Activated CD4-positive, alpha-beta T cell treated with anti-CD3 and anti-CD28 coated beads, Interleukin-2, amount 50 U/mL, for 48 hours (primary cell): ENCODE measurements at regions not wholly inside any gene's neighbourhood (a gene's known extent, or its start where the extent isn't known, plus 50 kb on each side); places are given as distances from the start of the nearest gene placed in this dataset.

Experiments used
- DNase-seq, 2 experiments: peaks; one replicate each; pipeline ENCODE4 v3.0.0-alpha.2; 2020

- DNase-seq: no peak
These were observed 101.9 kb downstream of the SLIT2 start for GRCh38 chr4:20353646-20354045.

GRCh38 chr4:20354120-20354519, 102.4 kb downstream of the SLIT2 start:
- no peak for DNase-seq

GRCh38 chr4:20356565-20356964, 104.9 kb downstream of the SLIT2 start:
- DNase-seq: no peak

GRCh38 chr4:20358110-20358509, 106.4 kb downstream of the SLIT2 start:
- DNase-seq: no peak

GRCh38 chr4:20359692-20360091, 108.0 kb downstream of the SLIT2 start:
- DNase-seq: no peak

- DNase-seq: no peak
These were observed 110.4 kb downstream of the SLIT2 start for GRCh38 chr4:20362148-20362547.

- no peak for DNase-seq
These were observed 113.3 kb downstream of the SLIT2 start for GRCh38 chr4:20364969-20365368.

- no peak for DNase-seq
These were observed 115.7 kb downstream of the SLIT2 start for GRCh38 chr4:20367446-20367845.

- DNase-seq: no peak
These were observed 117.2 kb downstream of the SLIT2 start for GRCh38 chr4:20368926-20369325.

- no peak for DNase-seq
These were observed 118.6 kb downstream of the SLIT2 start for GRCh38 chr4:20370274-20370673.

GRCh38 chr4:20376070-20376469, 124.4 kb downstream of the SLIT2 start:
- no peak for DNase-seq

- DNase-seq: no peak
These were observed 126.5 kb downstream of the SLIT2 start for GRCh38 chr4:20378181-20378580.

- DNase-seq: no peak
These were observed 129.3 kb downstream of the SLIT2 start for GRCh38 chr4:20381005-20381404.

- DNase-seq: no peak
These were observed 131.6 kb downstream of the SLIT2 start for GRCh38 chr4:20383283-20383682.

- no peak for DNase-seq
These were observed 132.3 kb downstream of the SLIT2 start for GRCh38 chr4:20383969-20384368.

GRCh38 chr4:20384456-20384855, 132.8 kb downstream of the SLIT2 start:
- DNase-seq: no peak

GRCh38 chr4:20386001-20386740, 134.5 kb downstream of the SLIT2 start:
- DNase-seq: no peak

- DNase-seq: no peak
These were observed 135.2 kb downstream of the SLIT2 start for GRCh38 chr4:20386906-20387305.

- no peak for DNase-seq
These were observed 139.5 kb downstream of the SLIT2 start for GRCh38 chr4:20391198-20391597.

- DNase-seq: no peak
These were observed 140.2 kb downstream of the SLIT2 start for GRCh38 chr4:20391912-20392311.

GRCh38 chr4:20393486-20394100, 141.9 kb downstream of the SLIT2 start:
- DNase-seq: no peak

- no peak for DNase-seq
These were observed 142.8 kb downstream of the SLIT2 start for GRCh38 chr4:20394512-20394911.

- DNase-seq: peak; percentile 8 to 41
These were observed 143.6 kb downstream of the SLIT2 start for GRCh38 chr4:20395160-20395773.

GRCh38 chr4:20403290-20403689, 151.6 kb downstream of the SLIT2 start:
- DNase-seq: no peak
